GM12864 (cell line): ENCODE measurements at regions not wholly inside any gene's neighbourhood (a gene's known extent, or its start where the extent isn't known, plus 50 kb on each side); places are given as distances from the start of the nearest gene placed in this dataset.

Experiments used
- DNase-seq: peaks from one replicate; pipeline ENCODE4 v3.0.0-alpha.2; 2011; ENCODE audit warnings: low read depth
- H3K4me3 ChIP-seq: 2 replicates; pipeline ENCODE4 v1.5.1; 2011; ENCODE audit warnings: mild to moderate bottlenecking, low read depth, low read length, control low read depth
- TF ChIP-seq, protein P1 (sequence below): IDR thresholded peaks from 2 replicates; pipeline ENCODE4 v1.5.1; 2011; ENCODE audit warnings: low read depth, mild to moderate bottlenecking, moderate library complexity, low read length, control low read depth, inconsistent platforms; ENCODE audit errors: missing control alignments

DNA sequence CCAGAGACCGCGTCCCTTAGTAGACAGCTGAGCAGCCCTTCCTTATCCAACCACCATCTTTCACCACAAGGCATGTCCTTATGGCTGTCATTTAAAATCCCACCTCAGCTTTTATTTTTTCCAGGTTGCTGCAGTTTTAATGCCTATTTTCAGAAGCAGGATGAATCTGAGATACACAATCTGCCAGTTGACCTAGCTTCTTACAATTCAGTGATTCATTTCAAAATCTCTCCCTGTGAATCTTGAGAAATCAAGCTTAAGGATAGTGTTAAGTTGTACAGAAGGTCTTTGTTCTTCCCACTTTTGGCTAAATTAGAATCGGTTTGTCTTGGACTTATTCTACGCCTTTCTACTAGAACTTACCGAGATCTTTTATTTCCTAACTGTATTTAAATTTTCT lies 522.3 kb upstream of the CFAP20DC start:
- H3K4me3 ChIP-seq: no peak overlapping the region
- no peak for DNase-seq
- TF ChIP-seq, protein P1, sequence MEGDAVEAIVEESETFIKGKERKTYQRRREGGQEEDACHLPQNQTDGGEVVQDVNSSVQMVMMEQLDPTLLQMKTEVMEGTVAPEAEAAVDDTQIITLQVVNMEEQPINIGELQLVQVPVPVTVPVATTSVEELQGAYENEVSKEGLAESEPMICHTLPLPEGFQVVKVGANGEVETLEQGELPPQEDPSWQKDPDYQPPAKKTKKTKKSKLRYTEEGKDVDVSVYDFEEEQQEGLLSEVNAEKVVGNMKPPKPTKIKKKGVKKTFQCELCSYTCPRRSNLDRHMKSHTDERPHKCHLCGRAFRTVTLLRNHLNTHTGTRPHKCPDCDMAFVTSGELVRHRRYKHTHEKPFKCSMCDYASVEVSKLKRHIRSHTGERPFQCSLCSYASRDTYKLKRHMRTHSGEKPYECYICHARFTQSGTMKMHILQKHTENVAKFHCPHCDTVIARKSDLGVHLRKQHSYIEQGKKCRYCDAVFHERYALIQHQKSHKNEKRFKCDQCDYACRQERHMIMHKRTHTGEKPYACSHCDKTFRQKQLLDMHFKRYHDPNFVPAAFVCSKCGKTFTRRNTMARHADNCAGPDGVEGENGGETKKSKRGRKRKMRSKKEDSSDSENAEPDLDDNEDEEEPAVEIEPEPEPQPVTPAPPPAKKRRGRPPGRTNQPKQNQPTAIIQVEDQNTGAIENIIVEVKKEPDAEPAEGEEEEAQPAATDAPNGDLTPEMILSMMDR: no peak

GRCh38 chr3:59570806-59571205 lies 521.0 kb upstream of the CFAP20DC start:
- TF ChIP-seq, protein P1: no peak
- H3K4me3 ChIP-seq: no peak overlapping the region
- DNase-seq: no peak

GRCh38 chr3:59567661-59568060 lies 517.8 kb upstream of the CFAP20DC start:
- TF ChIP-seq, protein P1: no peak
- no peak for DNase-seq

DNA sequence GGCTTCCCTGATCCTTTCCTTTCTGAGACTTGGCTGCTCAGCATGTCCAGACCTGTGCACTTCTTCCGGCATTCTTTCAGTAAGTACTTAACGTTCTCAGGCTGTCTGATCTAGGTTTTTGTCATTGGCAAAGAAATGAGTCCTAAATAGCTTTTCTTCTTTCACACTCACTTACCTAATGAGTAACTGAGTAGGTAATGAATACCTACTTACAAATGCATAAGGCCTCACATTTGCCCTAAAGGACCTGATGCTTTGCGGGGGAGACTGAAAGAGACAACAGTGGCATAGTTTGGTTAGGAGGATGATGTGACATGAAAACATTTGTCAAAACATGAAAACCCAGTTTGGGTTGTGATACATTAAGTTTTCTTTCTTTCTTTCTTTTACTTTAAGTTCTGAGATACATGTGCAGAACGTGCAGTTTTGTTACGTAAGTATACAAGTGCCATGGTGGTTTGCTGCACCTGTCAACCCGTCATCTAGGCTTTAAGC lies 516.7 kb upstream of the CFAP20DC start:
- TF ChIP-seq, protein P1: no peak
- peak; percentile 71 for DNase-seq
- H3K4me3 ChIP-seq: no peak overlapping the region

More at GRCh38 chr3:59567661-59568060, 517.8 kb upstream of the CFAP20DC start:
- H3K4me3 ChIP-seq: no peak overlapping the region

DNA sequence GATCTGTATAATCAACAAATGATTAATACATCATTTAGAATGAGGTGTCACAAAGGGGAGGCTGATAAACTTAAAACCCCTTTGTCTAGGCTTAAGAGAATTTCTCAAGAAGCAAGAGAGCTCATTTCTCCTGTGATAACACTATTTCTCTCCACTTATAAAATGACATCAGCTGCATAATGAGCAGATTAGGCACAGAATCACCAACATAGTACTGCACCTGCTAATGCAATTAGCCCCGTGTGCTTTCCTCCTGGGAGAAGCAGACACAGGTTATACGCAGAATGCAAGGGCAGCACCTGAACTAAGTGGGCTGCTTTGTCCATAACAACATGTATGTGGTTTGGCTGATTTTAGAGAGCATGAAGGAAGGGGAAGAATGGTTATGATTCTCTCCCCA lies 515.3 kb upstream of the CFAP20DC start:
- no peak overlapping the region for H3K4me3 ChIP-seq
- TF ChIP-seq, protein P1: no peak
- DNase-seq: no peak

DNA sequence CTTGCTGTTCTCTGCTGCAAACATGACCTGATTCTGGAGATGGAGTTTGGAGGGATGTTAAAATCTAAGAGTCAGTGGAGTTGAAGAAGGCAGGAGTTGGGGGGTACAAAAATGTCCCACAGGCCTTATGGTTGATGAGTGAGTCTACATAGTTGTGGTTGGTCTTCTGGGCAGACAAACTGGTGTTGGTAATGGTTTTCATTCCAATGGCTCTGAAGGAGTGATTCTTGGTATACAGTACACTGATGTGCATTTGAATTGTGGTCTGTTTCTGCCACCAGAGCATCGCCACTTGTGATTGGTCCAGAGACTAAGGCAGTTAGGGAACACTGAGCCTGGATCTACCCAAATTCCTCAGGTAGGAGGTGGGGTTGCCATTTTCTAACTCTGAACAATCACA lies 514.1 kb upstream of the CFAP20DC start:
- no peak overlapping the region for H3K4me3 ChIP-seq
- TF ChIP-seq, protein P1: no peak
- no peak for DNase-seq

- TF ChIP-seq, protein P1: no peak
- no peak for DNase-seq
- no peak overlapping the region for H3K4me3 ChIP-seq
Measured at GRCh38 chr3:59563072-59563605, 513.3 kb upstream of the CFAP20DC start.
